ENCODE measurements at regions not wholly inside any gene's neighbourhood (a gene's known extent, or its start where the extent isn't known, plus 50 kb on each side); places are given as distances from the start of the nearest gene placed in this dataset.

DNA sequence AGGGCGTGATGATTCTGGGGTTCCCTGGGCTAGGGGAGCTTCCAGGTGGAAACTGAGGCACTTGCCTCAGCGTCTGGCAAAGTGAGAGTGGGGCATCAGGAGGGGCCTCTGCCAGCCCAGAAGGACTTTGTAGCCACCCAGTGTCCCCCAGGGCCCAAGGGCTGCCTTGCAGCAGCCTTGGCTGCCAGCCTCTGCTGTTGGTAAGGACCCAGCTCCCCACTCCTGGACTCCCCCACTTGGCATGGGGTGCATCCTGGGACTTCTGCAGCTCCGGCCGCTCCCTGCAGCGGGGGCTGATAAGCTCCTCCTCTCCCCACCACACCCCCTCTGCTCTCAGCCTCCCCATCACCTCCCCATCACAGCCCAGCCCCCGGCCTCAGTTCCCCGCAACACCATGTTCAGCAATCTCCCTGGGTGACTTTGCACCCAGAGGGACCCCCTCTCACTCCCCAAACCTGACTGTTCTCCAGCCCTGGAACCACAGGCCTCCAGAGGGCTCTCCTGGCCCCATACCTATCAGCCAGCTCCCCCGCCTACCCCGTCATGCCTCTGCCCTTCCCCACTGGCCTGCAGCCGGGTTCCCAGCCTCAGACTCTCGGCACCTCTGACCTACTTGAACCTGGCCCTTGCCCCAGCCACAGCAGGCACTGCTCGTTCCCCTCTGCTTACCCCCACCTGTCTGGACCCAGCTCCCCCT is 113.0 kb downstream of the CRYAA start:
- H3K27me3 ChIP-seq: peaks cover 24% of the 10 kb centered on the region
- H3K9me3 ChIP-seq: no peaks in the 10 kb centered on the region
- TF ChIP-seq, protein P1, sequence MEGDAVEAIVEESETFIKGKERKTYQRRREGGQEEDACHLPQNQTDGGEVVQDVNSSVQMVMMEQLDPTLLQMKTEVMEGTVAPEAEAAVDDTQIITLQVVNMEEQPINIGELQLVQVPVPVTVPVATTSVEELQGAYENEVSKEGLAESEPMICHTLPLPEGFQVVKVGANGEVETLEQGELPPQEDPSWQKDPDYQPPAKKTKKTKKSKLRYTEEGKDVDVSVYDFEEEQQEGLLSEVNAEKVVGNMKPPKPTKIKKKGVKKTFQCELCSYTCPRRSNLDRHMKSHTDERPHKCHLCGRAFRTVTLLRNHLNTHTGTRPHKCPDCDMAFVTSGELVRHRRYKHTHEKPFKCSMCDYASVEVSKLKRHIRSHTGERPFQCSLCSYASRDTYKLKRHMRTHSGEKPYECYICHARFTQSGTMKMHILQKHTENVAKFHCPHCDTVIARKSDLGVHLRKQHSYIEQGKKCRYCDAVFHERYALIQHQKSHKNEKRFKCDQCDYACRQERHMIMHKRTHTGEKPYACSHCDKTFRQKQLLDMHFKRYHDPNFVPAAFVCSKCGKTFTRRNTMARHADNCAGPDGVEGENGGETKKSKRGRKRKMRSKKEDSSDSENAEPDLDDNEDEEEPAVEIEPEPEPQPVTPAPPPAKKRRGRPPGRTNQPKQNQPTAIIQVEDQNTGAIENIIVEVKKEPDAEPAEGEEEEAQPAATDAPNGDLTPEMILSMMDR (IDR thresholded peaks at IDR 0.05): no peak
- no peak overlapping the region for H3K4me3 ChIP-seq (ENCODE audit: low read depth in 1 of 2, low read length in 1 of 2)
- H3K4me1 ChIP-seq (ENCODE audit: control insufficient read depth in 1 of 2, insufficient read depth in 1 of 2, low read depth in 1 of 2, low read length in 1 of 2): no peaks in the 10 kb centered on the region
- no peak overlapping the region for H3K27ac ChIP-seq
- H3K36me3 ChIP-seq: no peaks in the 10 kb centered on the region

GRCh38 chr21:43280949-43281633 is 112.3 kb downstream of the CRYAA start:
- TF ChIP-seq, protein P1 (IDR thresholded peaks at IDR 0.05): no peak
- Histone ChIP-seq H3K27ac (no peak overlapping the region), H3K4me3 (ENCODE audit: low read depth in 1 of 2, low read length in 1 of 2) (no peak overlapping the region), H3K36me3 (no peaks in the 10 kb centered on the region), H3K27me3 (peaks cover 31% of the 10 kb centered on the region), H3K9me3 (no peaks in the 10 kb centered on the region), H3K4me1 (ENCODE audit: control insufficient read depth in 1 of 2, insufficient read depth in 1 of 2, low read depth in 1 of 2, low read length in 1 of 2) (no peaks in the 10 kb centered on the region)

GRCh38 chr21:43279578-43279894 is 110.7 kb downstream of the CRYAA start:
- Histone ChIP-seq H3K4me3 (ENCODE audit: low read depth in 1 of 2, low read length in 1 of 2) (no peak overlapping the region), H3K9me3 (no peaks in the 10 kb centered on the region), H3K27me3 (peaks cover 45% of the 10 kb centered on the region), H3K4me1 (ENCODE audit: control insufficient read depth in 1 of 2, insufficient read depth in 1 of 2, low read depth in 1 of 2, low read length in 1 of 2) (no peaks in the 10 kb centered on the region), H3K27ac (no peak overlapping the region), H3K36me3 (no peaks in the 10 kb centered on the region)
- TF ChIP-seq, protein P1 (IDR thresholded peaks at IDR 0.05): no peak

DNA sequence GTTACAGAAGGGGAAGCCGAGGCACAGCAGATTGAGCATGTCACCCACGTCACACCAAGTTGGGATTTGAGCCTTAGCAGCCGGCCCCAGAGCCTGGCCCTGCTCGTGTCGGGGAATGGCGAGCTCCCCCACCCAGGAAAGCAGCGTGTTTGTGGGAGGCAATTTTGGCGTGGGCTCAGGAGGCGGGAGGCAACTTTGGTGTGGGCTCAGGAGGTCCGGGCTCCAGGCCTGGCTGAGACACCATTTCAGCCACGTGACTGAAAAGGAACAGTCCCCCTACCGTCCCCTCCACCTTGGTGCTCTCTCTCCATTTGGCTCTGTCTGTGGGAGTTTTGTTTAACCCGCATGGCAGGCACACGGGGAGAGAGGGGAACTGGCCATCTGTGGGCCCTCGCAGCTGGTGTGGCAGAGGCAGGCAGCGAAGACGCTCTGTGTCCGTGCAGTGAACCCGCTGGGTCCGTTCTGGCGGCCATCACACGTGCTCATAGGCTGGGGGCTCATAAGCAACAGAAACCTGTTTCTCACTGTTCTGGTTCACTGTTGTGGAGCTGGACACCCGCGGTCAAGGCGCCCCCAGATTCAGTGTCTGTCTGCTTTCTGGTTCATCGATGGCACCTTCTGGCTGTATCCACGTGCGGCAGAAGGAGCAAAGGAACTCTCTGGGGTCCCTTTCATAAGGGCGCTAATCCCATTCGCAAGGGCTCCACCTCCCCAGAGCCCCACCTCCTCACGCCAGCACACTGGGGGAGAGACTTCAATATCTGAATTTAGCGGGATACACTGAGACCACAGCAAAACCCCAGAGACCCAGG is 110.2 kb downstream of the CRYAA start:
- Histone ChIP-seq H3K27me3 (peaks cover 49% of the 10 kb centered on the region), H3K36me3 (no peaks in the 10 kb centered on the region), H3K4me1 (ENCODE audit: control insufficient read depth in 1 of 2, insufficient read depth in 1 of 2, low read depth in 1 of 2, low read length in 1 of 2) (no peaks in the 10 kb centered on the region), H3K27ac (no peak overlapping the region), H3K4me3 (ENCODE audit: low read depth in 1 of 2, low read length in 1 of 2) (no peak overlapping the region), H3K9me3 (no peaks in the 10 kb centered on the region)
- TF ChIP-seq, protein P1 (IDR thresholded peaks at IDR 0.05): no peak

GRCh38 chr21:43278359-43278758 is 109.6 kb downstream of the CRYAA start:
- Histone ChIP-seq H3K4me3 (ENCODE audit: low read depth in 1 of 2, low read length in 1 of 2) (no peak overlapping the region), H3K36me3 (no peaks in the 10 kb centered on the region), H3K4me1 (ENCODE audit: control insufficient read depth in 1 of 2, insufficient read depth in 1 of 2, low read depth in 1 of 2, low read length in 1 of 2) (no peaks in the 10 kb centered on the region), H3K9me3 (no peaks in the 10 kb centered on the region), H3K27me3 (peaks cover 49% of the 10 kb centered on the region), H3K27ac (no peak overlapping the region)
- TF ChIP-seq, protein P1 (IDR thresholded peaks at IDR 0.05): no peak

Data from neutrophil (primary cell).